Loucy (cell line): ENCODE measurements at regions not wholly inside any gene's neighbourhood (a gene's known extent, or its start where the extent isn't known, plus 50 kb on each side); places are given as distances from the start of the nearest gene placed in this dataset.

ENCODE experiments used
- H2AFZ ChIP-seq: fragments of 200-600 bp; sonication (generic); 2 replicates; pipeline ENCODE4 v1.6.0; 2016; ENCODE audit warnings: antibody characterized with exemption, mild to moderate bottlenecking, low read length, moderate library complexity
- H3F3A ChIP-seq: fragments of 200-600 bp; 2 replicates; pipeline ENCODE4 v1.6.0; 2016; ENCODE audit warnings: antibody characterized with exemption, low read depth, mild to moderate bottlenecking
- H3K27me3 ChIP-seq: fragments of 200-600 bp; sonication (generic); 2 replicates; pipeline ENCODE4 v1.6.1; 2014; ENCODE audit warnings: low read length, mild to moderate bottlenecking; ENCODE audit not compliant: insufficient read depth, poor library complexity, severe bottlenecking
- H3K36me3 ChIP-seq: fragments of 200-600 bp; sonication (generic); 2 replicates; pipeline ENCODE4 v1.6.1; 2016; ENCODE audit warnings: low read length; ENCODE audit not compliant: insufficient read depth
- H3K4me1 ChIP-seq: fragments of 200-600 bp; sonication (generic); 2 replicates; pipeline ENCODE4 v1.5.1; 2014; ENCODE audit warnings: low read length, mild to moderate bottlenecking; ENCODE audit not compliant: insufficient read depth, poor library complexity, severe bottlenecking
- H3K4me2 ChIP-seq: fragments of 200-600 bp; sonication (generic); 2 replicates; pipeline ENCODE4 v1.6.0; 2014; ENCODE audit warnings: antibody characterized with exemption, low read length, low read depth, mild to moderate bottlenecking; ENCODE audit not compliant: poor library complexity, severe bottlenecking
- H3K4me3 ChIP-seq: fragments of 200-600 bp; sonication (generic); 2 replicates; pipeline ENCODE4 v1.5.1; 2014; ENCODE audit warnings: low read length, mild to moderate bottlenecking, mixed read lengths; ENCODE audit not compliant: poor library complexity, severe bottlenecking
- H3K79me2 ChIP-seq: fragments of 200-600 bp; sonication (generic); 2 replicates; pipeline ENCODE4 v1.6.1; 2014; ENCODE audit warnings: low read length; ENCODE audit not compliant: insufficient read depth
- H3K9ac ChIP-seq: fragments of 200-600 bp; sonication (generic); 2 replicates; pipeline ENCODE4 v1.6.0; 2014; ENCODE audit warnings: mild to moderate bottlenecking, low read depth, low read length, moderate library complexity; ENCODE audit not compliant: poor library complexity, severe bottlenecking
- H3K9me2 ChIP-seq: fragments of 200-600 bp; sonication (generic); replicated peaks from 2 replicates; pipeline ENCODE4 v1.6.1; 2016; ENCODE audit warnings: low read depth, low read length, mixed read lengths
- H3K9me3 ChIP-seq: fragments of 200-600 bp; sonication (generic); 2 replicates; pipeline ENCODE4 v1.6.1; 2014; ENCODE audit warnings: mild to moderate bottlenecking, antibody characterized with exemption, low read length, low read depth; ENCODE audit not compliant: insufficient read depth
- H4K20me1 ChIP-seq: fragments of 200-600 bp; sonication (generic); 2 replicates; pipeline ENCODE4 v1.6.0; 2014; ENCODE audit warnings: antibody characterized with exemption, low read length, mild to moderate bottlenecking; ENCODE audit not compliant: insufficient read depth, poor library complexity, severe bottlenecking
- EZH2phosphoT487 ChIP-seq: fragments of 200-600 bp; IDR thresholded peaks from 2 replicates; pipeline ENCODE4 v1.6.1; 2018; ENCODE audit warnings: antibody characterized with exemption, mild to moderate bottlenecking, moderate library complexity, borderline replicate concordance
- TF ChIP-seq, protein P1 (sequence below): fragments of 200-600 bp; sonication (generic); conservative IDR thresholded peaks from 2 replicates; pipeline ENCODE4 v1.5.1; 2014; ENCODE audit warnings: mild to moderate bottlenecking, antibody characterized with exemption, low read length

DNA sequence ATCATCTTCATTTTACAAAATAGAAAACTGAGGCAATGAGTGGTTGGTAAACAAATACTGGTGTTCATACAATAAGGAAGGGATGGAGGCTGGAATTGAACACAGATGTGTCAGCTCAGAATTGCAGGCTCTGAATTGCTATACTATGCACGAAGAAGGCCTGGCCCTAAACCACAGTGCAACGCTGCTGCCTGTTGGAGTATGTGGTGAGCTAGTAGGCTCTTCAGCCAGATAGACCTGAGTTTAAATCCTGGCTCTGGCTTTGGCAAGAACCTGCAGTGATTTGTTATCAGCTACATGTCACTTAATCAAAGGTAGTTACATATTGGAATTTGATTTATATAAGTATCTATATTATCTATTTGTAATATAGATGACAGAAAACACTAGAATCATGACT is 1602.4 kb upstream of the CELF4 start:
- H3K4me3 ChIP-seq: no peak overlapping the region
- TF ChIP-seq, protein P1, sequence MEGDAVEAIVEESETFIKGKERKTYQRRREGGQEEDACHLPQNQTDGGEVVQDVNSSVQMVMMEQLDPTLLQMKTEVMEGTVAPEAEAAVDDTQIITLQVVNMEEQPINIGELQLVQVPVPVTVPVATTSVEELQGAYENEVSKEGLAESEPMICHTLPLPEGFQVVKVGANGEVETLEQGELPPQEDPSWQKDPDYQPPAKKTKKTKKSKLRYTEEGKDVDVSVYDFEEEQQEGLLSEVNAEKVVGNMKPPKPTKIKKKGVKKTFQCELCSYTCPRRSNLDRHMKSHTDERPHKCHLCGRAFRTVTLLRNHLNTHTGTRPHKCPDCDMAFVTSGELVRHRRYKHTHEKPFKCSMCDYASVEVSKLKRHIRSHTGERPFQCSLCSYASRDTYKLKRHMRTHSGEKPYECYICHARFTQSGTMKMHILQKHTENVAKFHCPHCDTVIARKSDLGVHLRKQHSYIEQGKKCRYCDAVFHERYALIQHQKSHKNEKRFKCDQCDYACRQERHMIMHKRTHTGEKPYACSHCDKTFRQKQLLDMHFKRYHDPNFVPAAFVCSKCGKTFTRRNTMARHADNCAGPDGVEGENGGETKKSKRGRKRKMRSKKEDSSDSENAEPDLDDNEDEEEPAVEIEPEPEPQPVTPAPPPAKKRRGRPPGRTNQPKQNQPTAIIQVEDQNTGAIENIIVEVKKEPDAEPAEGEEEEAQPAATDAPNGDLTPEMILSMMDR: no peak
- H3K79me2 ChIP-seq: no peaks in the 10 kb centered on the region
- no peak overlapping the region for H3K9ac ChIP-seq
- no peaks in the 10 kb centered on the region for H3K9me3 ChIP-seq
- no peak overlapping the region for H2AFZ ChIP-seq
- H3K4me1 ChIP-seq: no peaks in the 10 kb centered on the region
- H3K9me2 ChIP-seq: no peaks in the 10 kb centered on the region
- no peaks in the 10 kb centered on the region for H3K27me3 ChIP-seq
- no peaks in the 10 kb centered on the region for H3K36me3 ChIP-seq
- H3F3A ChIP-seq: no peaks in the 10 kb centered on the region
- H4K20me1 ChIP-seq: no peaks in the 10 kb centered on the region
- no peak overlapping the region for H3K4me2 ChIP-seq

DNA sequence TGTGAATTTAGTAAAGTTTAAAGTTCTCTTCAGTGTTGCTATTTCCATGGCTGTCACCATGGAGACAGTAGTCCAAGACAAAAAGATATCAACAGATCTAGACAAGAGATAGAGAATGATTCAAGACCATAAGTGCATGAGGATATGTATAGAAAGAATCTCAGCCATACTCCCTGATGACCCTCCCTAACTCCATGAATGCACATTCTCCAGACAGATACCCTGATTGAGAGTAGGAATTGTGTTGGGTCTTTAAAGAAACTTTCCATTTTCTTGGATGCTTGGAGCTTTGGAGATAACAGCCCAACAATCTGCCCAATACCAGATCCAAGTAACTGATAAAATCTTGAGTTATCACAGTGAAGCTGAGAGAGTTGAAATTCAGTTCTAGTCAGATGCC is 1601.2 kb upstream of the CELF4 start:
- Histone ChIP-seq H3K4me2 (no peak overlapping the region), H3K27me3 (no peaks in the 10 kb centered on the region), H2AFZ (no peak overlapping the region), H3K79me2 (no peaks in the 10 kb centered on the region), H3F3A (no peaks in the 10 kb centered on the region), H3K4me3 (no peak overlapping the region), H3K36me3 (no peaks in the 10 kb centered on the region), H3K9ac (no peak overlapping the region), H4K20me1 (no peaks in the 10 kb centered on the region), H3K9me3 (no peaks in the 10 kb centered on the region), H3K9me2 (no peaks in the 10 kb centered on the region), H3K4me1 (no peaks in the 10 kb centered on the region)
- TF ChIP-seq, protein P1: no peak
- TF ChIP-seq EZH2phosphoT487: no peak

DNA sequence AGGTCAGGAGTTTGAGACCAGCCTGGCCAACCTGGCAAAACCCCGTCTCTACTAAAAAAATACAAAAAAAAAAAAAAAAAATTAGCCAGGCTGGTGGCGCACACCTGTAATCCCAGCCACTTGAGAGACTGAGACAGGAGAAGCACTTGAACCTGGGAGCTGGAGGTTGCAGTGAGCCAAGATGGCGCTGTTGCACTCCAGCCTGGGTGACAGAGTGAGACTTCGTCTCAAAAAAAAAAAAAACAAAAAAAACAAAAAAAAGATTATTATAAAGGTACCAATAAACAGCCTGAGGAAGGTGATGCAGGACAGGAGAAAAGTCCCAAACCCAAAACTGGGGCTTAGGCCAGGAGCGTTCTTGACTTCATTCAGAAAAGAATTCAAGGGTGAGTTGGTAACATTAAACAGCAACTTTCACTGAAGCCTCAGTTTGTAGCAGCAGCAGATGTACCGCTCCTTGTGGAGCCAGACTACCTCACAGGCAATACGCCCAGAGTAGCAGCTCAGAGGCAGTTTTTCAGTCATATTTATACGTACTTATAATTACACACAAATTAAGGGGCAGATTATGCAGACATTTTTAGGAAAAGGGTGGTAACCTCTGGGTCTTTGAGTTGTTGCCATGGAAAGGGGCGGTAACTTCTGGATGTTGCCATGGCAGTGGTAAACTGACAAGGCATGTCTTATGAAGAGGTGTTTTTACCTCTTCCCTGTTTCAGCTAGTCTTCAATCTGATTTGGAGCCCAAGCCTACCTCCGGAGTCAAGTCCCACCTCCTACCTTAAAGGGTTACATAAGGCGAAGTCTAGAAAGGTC is 1596.6 kb upstream of the CELF4 start:
- Histone ChIP-seq H2AFZ (no peak overlapping the region), H3K4me2 (no peak overlapping the region), H3K36me3 (no peaks in the 10 kb centered on the region), H3K79me2 (no peaks in the 10 kb centered on the region), H3K4me3 (no peak overlapping the region), H3F3A (no peaks in the 10 kb centered on the region), H3K9me3 (0 out of 2 replicates have a peak, but pooled peaks cover under 1% of the 10 kb centered on the region), H3K9ac (no peak overlapping the region), H3K27me3 (no peaks in the 10 kb centered on the region), H4K20me1 (no peaks in the 10 kb centered on the region), H3K9me2 (no peaks in the 10 kb centered on the region), H3K4me1 (no peaks in the 10 kb centered on the region)
- TF ChIP-seq EZH2phosphoT487: no peak
- TF ChIP-seq, protein P1: no peak
